ENCODE measurements at regions not wholly inside any gene's neighbourhood (a gene's known extent, or its start where the extent isn't known, plus 50 kb on each side); places are given as distances from the start of the nearest gene placed in this dataset.

- H3K4me1 ChIP-seq: no peaks in the 10 kb centered on the region
- H3K4me3 ChIP-seq: no peak overlapping the region
- intact Hi-C loops (cut with DNase I): no loop called here
- ATAC-seq (no peak), DNase-seq (no peak)
- TF ChIP-seq, protein P1, sequence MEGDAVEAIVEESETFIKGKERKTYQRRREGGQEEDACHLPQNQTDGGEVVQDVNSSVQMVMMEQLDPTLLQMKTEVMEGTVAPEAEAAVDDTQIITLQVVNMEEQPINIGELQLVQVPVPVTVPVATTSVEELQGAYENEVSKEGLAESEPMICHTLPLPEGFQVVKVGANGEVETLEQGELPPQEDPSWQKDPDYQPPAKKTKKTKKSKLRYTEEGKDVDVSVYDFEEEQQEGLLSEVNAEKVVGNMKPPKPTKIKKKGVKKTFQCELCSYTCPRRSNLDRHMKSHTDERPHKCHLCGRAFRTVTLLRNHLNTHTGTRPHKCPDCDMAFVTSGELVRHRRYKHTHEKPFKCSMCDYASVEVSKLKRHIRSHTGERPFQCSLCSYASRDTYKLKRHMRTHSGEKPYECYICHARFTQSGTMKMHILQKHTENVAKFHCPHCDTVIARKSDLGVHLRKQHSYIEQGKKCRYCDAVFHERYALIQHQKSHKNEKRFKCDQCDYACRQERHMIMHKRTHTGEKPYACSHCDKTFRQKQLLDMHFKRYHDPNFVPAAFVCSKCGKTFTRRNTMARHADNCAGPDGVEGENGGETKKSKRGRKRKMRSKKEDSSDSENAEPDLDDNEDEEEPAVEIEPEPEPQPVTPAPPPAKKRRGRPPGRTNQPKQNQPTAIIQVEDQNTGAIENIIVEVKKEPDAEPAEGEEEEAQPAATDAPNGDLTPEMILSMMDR (IDR thresholded peaks at IDR 0.05): no peak
- TF ChIP-seq POLR2A (IDR thresholded peaks at IDR 0.05): no peak
- peaks cover 0 to 39% (median 18%) of the 10 kb centered on the region in 12 donors for H3K9me3 ChIP-seq
- no peaks in the 10 kb centered on the region for H3K27me3 ChIP-seq
- no peak overlapping the region for H3K27ac ChIP-seq
- H3K36me3 ChIP-seq: no peaks in the 10 kb centered on the region
- 25 to 33% (median 29%) methylated on average over 2 of the region's 2 CpGs for WGBS, 4 donors
Measured at GRCh38 chr9:28696960-28697359, 1123.7 kb upstream of the C9orf72 start.

DNA sequence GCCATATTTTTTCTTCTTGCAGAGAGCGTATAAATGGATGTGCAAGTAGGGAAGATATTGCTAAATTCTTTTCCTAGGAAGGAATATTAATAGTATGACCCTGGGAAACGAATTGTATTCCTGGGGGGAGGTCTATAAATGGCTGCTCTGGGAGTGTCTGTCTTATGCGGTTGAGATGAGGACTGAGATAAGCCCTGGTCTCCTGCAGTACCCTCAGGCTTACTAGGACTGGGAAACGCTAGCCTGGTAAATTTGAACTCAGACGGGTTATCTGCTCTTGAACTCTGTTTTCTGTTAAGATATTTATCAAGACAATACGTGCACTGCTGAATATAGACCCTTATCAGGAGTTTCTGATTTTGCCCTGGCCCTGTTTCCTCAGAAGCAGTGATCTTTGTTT lies 1126.4 kb upstream of the C9orf72 start:
- 65 to 75% (median 72%) methylated on average over 6 of the region's 6 CpGs for WGBS, 4 donors
- intact Hi-C loops (cut with DNase I): no loop called here
- DNase-seq: no peak

DNA sequence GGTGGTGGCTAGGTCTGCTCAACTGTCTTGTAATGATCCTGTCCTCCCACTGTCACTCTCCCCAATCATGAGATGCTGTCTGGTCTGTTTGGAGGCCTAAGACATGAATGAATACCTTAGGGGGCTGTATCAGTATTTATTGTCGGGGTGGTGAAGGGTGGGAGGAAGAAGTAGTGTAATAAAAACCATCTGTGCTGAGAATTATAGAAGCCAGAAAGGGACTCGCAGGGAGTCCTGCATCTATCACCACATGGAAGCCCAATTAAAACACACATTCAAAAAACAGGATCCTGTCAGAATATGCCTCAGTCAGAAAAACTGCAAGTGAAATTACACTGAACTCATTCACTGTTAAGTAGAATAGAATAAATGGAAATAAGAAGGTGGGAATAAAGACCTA lies 1134.3 kb upstream of the C9orf72 start:
- DNase-seq (no peak), ATAC-seq (no peak)
- H3K4me3 ChIP-seq: no peak overlapping the region
- H3K36me3 ChIP-seq: no peaks in the 10 kb centered on the region
- peaks cover 0 to 9% (median 0%) of the 10 kb centered on the region in 12 donors for H3K9me3 ChIP-seq
- no peak overlapping the region for H3K27ac ChIP-seq
- intact Hi-C loops (cut with DNase I): no loop called here
- H3K27me3 ChIP-seq: no peaks in the 10 kb centered on the region
- 33 to 59% (median 50%) methylated on average over 2 of the region's 2 CpGs for WGBS, 4 donors
- no peak for TF ChIP-seq POLR2A (IDR thresholded peaks at IDR 0.05)
- TF ChIP-seq, protein P1 (IDR thresholded peaks at IDR 0.05): no peak
- H3K4me1 ChIP-seq: no peaks in the 10 kb centered on the region

More for the DNA sequence above, 1126.4 kb upstream of the C9orf72 start:
- Histone ChIP-seq H3K27me3 (no peaks in the 10 kb centered on the region), H3K4me3 (no peak overlapping the region), H3K9me3 (peaks cover 0 to 47% (median 18%) of the 10 kb centered on the region in 12 donors), H3K36me3 (no peaks in the 10 kb centered on the region), H3K27ac (no peak overlapping the region), H3K4me1 (no peaks in the 10 kb centered on the region)
- TF ChIP-seq POLR2A (IDR thresholded peaks at IDR 0.05): no peak
- TF ChIP-seq, protein P1 (IDR thresholded peaks at IDR 0.05): no peak
- no peak for ATAC-seq

- TF ChIP-seq, protein P1 (IDR thresholded peaks at IDR 0.05): no peak
- TF ChIP-seq POLR2A (IDR thresholded peaks at IDR 0.05): no peak
- Histone ChIP-seq H3K36me3 (no peaks in the 10 kb centered on the region), H3K4me3 (no peak overlapping the region), H3K9me3 (no peaks in the 10 kb centered on the region), H3K4me1 (no peaks in the 10 kb centered on the region), H3K27me3 (no peaks in the 10 kb centered on the region), H3K27ac (no peak overlapping the region)
- no peak for DNase-seq
- no peak for ATAC-seq
- WGBS, 4 donors: 67 to 76% (median 72%) methylated on average over 3 of the region's 3 CpGs
- intact Hi-C loops (cut with DNase I): no loop called here
Measured at GRCh38 chr9:28714188-28714587, 1140.9 kb upstream of the C9orf72 start.
